GM12874 (cell line): ENCODE measurements at regions not wholly inside any gene's neighbourhood (a gene's known extent, or its start where the extent isn't known, plus 50 kb on each side); places are given as distances from the start of the nearest gene placed in this dataset.

Source experiments
- CTCF ChIP-seq: IDR thresholded peaks from 2 replicates; pipeline ENCODE4 v1.5.1; 2011; ENCODE audit warnings: low read depth, mild to moderate bottlenecking, control low read depth, low read length, moderate library complexity; ENCODE audit not compliant: insufficient read depth

- no peak for TF ChIP-seq CTCF
These were observed 58.8 kb upstream of the SLC7A14 start for GRCh38 chr3:170644711-170645110.

GRCh38 chr3:170643831-170644230 is 58.0 kb upstream of the SLC7A14 start:
- TF ChIP-seq CTCF: no peak

GRCh38 chr3:170642882-170643601 is 57.2 kb upstream of the SLC7A14 start:
- no peak for TF ChIP-seq CTCF

GRCh38 chr3:170641510-170642236 is 55.8 kb upstream of the SLC7A14 start:
- TF ChIP-seq CTCF: no peak

GRCh38 chr3:170640737-170641171 is 54.9 kb upstream of the SLC7A14 start:
- TF ChIP-seq CTCF: no peak

GRCh38 chr3:170638988-170639387 is 53.1 kb upstream of the SLC7A14 start:
- TF ChIP-seq CTCF: no peak

- no peak for TF ChIP-seq CTCF
These were observed 51.4 kb upstream of the SLC7A14 start for GRCh38 chr3:170637306-170637705.
